ENCODE measurements at regions not wholly inside any gene's neighbourhood (a gene's known extent, or its start where the extent isn't known, plus 50 kb on each side); places are given as distances from the start of the nearest gene placed in this dataset.

GRCh38 chr4:26227601-26228229 is 93.1 kb upstream of the RBPJ start:
- ATAC-seq = no peak
- no peak for TF ChIP-seq CSRNP3 (CRISPR knock-in tag; IDR thresholded peaks at IDR 0.05)
- TF ChIP-seq ARNTL (CRISPR knock-in tag; IDR thresholded peaks at IDR 0.05; ENCODE audit: borderline replicate concordance, low read depth) = no peak
- no peak for TF ChIP-seq TSHZ2 (CRISPR knock-in tag; IDR thresholded peaks at IDR 0.05)
- no peak for TF ChIP-seq ZNF565 (CRISPR knock-in tag; conservative IDR thresholded peaks at IDR 0.05; ENCODE audit: low read depth)
- TF ChIP-seq POU6F1 (CRISPR knock-in tag; IDR thresholded peaks at IDR 0.05; ENCODE audit: borderline replicate concordance, low read depth) = no peak
- TF ChIP-seq PATZ1 (CRISPR knock-in tag; IDR thresholded peaks at IDR 0.05; ENCODE audit: borderline replicate concordance) = no peak
- no peak for TF ChIP-seq ZNF8 (CRISPR knock-in tag; IDR thresholded peaks at IDR 0.05)
- TF ChIP-seq GLIS3 (CRISPR knock-in tag; IDR thresholded peaks at IDR 0.05) = no peak

GRCh38 chr4:26228883-26229282 is 91.9 kb upstream of the RBPJ start:
- no peak for ATAC-seq
- TF ChIP-seq RARB (CRISPR knock-in tag; IDR thresholded peaks at IDR 0.05) (no peak), ZNF565 (CRISPR knock-in tag; conservative IDR thresholded peaks at IDR 0.05; ENCODE audit: low read depth) (no peak), TOX (CRISPR knock-in tag; IDR thresholded peaks at IDR 0.05; ENCODE audit: borderline replicate concordance) (no peak), PATZ1 (CRISPR knock-in tag; IDR thresholded peaks at IDR 0.05; ENCODE audit: borderline replicate concordance) (no peak), CSDC2 (CRISPR knock-in tag; IDR thresholded peaks at IDR 0.05) (no peak), BACH2 (CRISPR knock-in tag; IDR thresholded peaks at IDR 0.05; ENCODE audit: borderline replicate concordance) (no peak), ZNF8 (CRISPR knock-in tag; IDR thresholded peaks at IDR 0.05) (no peak), ESRRG (CRISPR knock-in tag; IDR thresholded peaks at IDR 0.05) (no peak), CSRNP3 (CRISPR knock-in tag; IDR thresholded peaks at IDR 0.05) (no peak), ZC3H10 (CRISPR knock-in tag; IDR thresholded peaks at IDR 0.05) (no peak), ZFP30 (CRISPR knock-in tag; IDR thresholded peaks at IDR 0.05) (no peak), ZNF70 (CRISPR knock-in tag; IDR thresholded peaks at IDR 0.05) (no peak), GLIS3 (CRISPR knock-in tag; IDR thresholded peaks at IDR 0.05) (no peak), PPARA (CRISPR knock-in tag; IDR thresholded peaks at IDR 0.05; ENCODE audit: borderline replicate concordance) (no peak), ZFP3 (CRISPR knock-in tag; IDR thresholded peaks at IDR 0.05) (no peak), SNAI2 (CRISPR knock-in tag; IDR thresholded peaks at IDR 0.05) (no peak), ARNTL (CRISPR knock-in tag; IDR thresholded peaks at IDR 0.05; ENCODE audit: borderline replicate concordance, low read depth) (no peak), TSHZ2 (CRISPR knock-in tag; IDR thresholded peaks at IDR 0.05) (no peak)
